KOPT-K1 (cell line): ENCODE measurements at regions not wholly inside any gene's neighbourhood (a gene's known extent, or its start where the extent isn't known, plus 50 kb on each side); places are given as distances from the start of the nearest gene placed in this dataset.

Experiments
- H3K27ac ChIP-seq: fragments of 200-600 bp; sonication (generic); 2 replicates; pipeline ENCODE4 v1.5.1; 2016; ENCODE audit warnings: antibody characterized with exemption, mild to moderate bottlenecking, low read depth, low read length; ENCODE audit not compliant: poor library complexity, severe bottlenecking
- H3K36me3 ChIP-seq: fragments of 200-600 bp; sonication (generic); 2 replicates; pipeline ENCODE4 v1.5.1; 2017; ENCODE audit warnings: antibody characterized with exemption, mild to moderate bottlenecking, low read length, moderate library complexity; ENCODE audit not compliant: insufficient read depth
- H3K9me3 ChIP-seq: fragments of 200-600 bp; sonication (generic); 2 replicates; pipeline ENCODE4 v1.5.1; 2017; ENCODE audit warnings: antibody characterized with exemption, low read length, mild to moderate bottlenecking; ENCODE audit not compliant: insufficient read depth, poor library complexity, severe bottlenecking

DNA sequence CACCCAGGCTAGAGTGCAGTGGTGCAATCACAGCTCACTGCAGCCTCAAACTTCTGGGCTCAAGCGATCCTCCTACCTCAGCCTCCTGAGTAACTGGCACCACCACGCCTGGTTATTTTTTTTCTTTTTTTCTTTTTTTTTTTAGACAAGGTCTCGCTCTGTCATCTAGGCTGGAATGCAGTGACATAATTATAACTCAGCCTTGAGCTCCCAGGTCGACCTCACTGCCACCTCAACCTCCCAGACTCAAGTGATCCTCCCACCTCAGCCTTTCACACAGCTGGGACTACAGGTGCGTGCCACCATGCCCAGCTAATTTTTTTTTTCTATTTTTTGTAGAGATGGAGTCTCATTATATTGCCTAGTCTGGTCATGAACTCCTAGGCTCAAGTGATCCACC, 66.9 kb upstream of the ECE1 start:
- no peaks in the 10 kb centered on the region for H3K36me3 ChIP-seq
- no peaks in the 10 kb centered on the region for H3K9me3 ChIP-seq
- no peak overlapping the region for H3K27ac ChIP-seq

DNA sequence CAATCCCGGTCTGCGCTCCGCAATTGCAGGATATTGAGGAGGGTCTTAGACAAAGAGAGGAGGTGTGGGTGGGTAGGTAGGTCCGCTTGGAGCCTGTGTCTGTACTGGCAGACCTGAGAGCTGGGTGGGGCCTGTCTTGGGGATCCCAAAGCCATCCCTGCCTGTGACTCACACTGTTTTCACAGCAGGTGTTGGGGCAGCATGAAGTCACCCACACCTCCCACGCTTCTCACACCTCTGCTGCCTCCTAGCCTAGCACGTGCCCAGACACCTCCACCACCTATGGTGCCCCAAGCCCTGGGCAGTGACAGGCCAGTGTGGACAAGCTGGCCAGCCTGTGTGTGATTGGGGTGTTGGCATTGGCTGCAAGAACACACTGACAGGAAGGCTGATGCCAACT, 65.7 kb upstream of the ECE1 start:
- Histone ChIP-seq H3K36me3 (no peaks in the 10 kb centered on the region), H3K27ac (no peak overlapping the region), H3K9me3 (no peaks in the 10 kb centered on the region)

DNA sequence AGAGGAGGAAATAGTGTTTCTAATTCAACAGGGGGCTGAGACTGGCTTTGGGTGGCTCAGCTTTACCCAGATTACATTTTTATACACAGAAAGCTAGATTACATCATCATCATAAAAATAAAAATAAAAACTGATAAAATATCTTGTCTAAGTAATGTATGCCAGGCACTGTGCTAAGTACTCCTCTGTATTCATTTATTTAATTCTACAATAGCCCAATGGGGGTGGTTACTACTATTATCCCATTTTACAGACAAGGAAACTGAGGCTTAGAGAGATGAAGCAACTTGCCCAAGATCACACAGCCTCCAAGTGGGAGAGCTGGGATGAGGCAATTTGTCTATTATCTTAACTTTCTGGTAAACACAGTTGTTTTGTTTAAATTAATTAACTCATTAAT, 62.3 kb upstream of the ECE1 start:
- no peaks in the 10 kb centered on the region for H3K9me3 ChIP-seq

GRCh38 chr1:21351901-21352300, 61.6 kb upstream of the ECE1 start:
- no peaks in the 10 kb centered on the region for H3K9me3 ChIP-seq
- no peak overlapping the region for H3K27ac ChIP-seq
- H3K36me3 ChIP-seq, result no peaks in the 10 kb centered on the region

More for the DNA sequence above, 62.3 kb upstream of the ECE1 start:
- H3K36me3 ChIP-seq, result no peaks in the 10 kb centered on the region
- no peak overlapping the region for H3K27ac ChIP-seq

DNA sequence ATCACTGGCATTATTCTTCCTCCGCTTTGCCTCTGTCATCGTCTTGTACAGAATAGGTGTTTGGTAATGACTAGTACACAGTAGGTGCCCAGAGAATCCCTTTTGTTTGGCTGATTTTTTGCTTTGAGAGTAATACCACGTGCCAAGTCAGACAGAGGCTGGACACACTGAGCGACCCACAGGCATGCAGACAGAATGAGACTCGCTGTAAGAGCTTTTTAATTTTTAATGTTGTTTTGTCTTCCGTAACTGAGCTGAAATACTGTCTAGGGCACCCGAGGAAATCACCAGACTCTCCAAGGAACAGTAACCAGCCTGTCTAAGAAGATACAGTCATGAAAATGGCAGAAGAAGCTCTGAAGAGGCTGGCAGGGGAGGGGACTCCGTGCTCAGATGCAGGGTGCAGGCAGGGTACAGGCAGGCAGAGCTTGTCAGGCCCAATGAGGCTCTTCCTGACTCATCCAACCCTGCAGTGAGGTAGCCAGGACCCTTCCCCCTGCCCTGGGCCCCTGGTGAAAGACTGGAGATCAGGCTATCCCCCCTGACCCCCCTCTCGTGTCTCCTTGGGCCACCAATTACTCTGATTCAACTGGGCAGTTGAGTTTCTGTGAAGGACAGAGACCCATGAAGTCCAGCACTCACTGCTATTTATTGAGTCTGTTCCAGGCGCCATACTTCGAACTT, 60.1 kb upstream of the ECE1 start:
- Histone ChIP-seq H3K9me3 (no peaks in the 10 kb centered on the region), H3K36me3 (no peaks in the 10 kb centered on the region), H3K27ac (no peak overlapping the region)

DNA sequence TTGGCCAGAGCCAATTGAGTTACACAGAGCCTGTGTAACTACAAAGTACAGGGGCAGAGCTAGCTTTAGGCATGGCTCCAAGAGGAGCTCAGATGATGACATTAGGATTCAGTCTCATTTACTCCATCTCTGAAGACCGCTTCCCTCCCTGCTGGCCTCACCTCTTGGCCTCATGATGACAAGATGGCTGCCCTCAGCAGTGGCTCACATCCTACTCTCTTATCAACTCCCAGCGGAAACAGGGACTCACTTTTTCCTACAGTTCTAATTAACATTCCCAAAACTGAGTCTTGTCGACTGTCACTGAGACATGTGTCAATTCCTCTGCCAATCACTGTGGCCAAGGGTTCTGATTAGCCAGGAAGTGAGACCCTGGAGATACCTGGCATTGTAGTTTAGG, 59.4 kb upstream of the ECE1 start:
- no peaks in the 10 kb centered on the region for H3K36me3 ChIP-seq
- no peak overlapping the region for H3K27ac ChIP-seq
- H3K9me3 ChIP-seq, result no peaks in the 10 kb centered on the region

DNA sequence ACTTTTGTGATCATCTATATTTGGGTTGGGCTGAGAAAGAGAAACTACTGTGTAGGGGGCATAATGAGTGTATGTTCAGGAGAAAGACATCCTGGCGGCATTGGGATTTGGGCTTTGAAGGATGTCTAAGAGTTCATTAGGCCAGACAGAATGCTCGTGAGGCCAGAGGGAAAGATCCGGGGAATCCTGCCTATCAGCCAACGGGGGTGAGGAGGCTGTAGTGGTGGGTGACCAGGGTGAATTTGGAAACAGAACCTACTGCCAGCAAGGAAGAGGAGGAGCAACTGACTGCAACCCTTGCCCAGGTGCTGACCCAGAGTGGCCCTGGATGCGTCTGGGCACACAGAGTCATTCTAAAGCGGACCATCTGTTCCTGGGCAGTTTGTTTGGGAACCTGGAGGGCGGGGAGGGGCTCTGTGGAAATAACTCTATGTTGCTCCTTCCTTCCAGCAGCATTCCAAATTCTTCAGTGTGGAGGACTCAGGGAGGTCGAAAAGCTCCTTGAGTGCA, 56.9 kb upstream of the ECE1 start:
- Histone ChIP-seq H3K36me3 (no peaks in the 10 kb centered on the region), H3K9me3 (no peaks in the 10 kb centered on the region), H3K27ac (no peak overlapping the region)

GRCh38 chr1:21346365-21347071, 56.3 kb upstream of the ECE1 start:
- no peaks in the 10 kb centered on the region for H3K9me3 ChIP-seq
- no peaks in the 10 kb centered on the region for H3K36me3 ChIP-seq
- peak overlapping the region; percentile 73 for H3K27ac ChIP-seq

DNA sequence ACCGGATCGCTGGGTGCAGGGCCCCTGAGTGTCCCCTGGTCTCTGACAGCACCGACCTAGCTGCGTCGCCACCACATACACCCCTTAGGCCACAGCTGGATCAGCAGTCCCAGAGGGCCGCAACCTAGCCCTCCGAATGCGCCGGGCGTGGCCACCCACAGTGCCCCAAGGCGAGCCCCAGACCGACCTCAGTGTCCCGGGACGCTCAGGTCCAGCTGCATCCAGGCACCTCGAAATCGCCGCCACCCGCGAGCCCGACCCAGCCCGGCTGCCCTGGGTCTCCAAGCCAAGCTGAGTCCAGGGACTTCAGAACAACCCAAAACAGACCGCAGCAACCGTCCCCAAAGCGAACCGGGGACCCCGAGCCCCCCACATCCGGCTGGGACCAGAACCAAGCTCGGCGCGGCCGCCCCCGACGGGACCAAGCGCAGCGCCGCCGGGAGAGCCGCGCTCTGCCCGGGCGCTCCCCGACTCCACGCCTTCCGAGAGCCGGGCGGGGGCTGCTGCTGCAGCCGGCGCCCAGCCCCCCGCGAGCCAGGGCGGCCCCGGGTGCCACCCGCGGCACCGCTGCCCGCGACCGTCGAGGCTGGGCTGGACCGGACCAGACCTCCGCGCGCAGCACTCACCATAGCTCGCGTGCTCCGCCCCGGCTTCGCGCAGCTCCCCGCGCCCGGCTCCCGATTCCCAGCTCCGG, 54.6 kb upstream of the ECE1 start:
- Histone ChIP-seq H3K36me3 (no peaks in the 10 kb centered on the region), H3K27ac (peak overlapping the region; percentile 73), H3K9me3 (no peaks in the 10 kb centered on the region)

DNA sequence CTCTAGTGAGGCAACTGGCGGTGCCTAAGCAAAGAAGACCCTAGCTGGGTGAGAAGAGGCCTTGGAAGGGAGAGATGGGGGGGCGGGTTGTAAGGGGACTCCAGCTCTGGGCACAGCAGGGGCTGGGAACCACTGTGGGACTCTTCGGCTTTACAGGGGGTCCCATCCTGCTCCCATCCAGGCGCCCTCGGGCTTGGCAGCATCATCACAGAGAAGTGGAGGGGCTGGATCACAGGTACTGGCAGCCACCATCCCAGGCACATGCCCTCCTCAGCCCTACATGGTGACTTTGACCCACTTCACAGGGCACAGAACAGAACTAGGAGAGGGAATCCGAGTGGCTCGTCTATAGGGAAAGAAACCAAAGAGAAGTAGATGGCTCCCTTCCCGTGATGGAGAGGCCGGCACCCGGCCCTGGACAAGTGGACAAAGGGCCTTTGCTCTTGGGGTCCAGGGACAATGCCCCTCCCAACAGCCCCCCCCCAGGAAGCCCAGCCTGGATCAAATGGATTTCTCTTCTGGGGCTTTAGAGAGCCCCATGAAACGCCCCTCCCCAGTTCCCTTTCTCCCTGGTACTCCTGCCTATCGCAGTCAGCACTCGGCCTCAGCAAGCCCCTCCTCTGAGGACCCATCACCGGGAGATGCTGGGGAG, 54.0 kb upstream of the ECE1 start:
- H3K27ac ChIP-seq, result peak overlapping the region; percentile 73
- no peaks in the 10 kb centered on the region for H3K9me3 ChIP-seq
- no peaks in the 10 kb centered on the region for H3K36me3 ChIP-seq

DNA sequence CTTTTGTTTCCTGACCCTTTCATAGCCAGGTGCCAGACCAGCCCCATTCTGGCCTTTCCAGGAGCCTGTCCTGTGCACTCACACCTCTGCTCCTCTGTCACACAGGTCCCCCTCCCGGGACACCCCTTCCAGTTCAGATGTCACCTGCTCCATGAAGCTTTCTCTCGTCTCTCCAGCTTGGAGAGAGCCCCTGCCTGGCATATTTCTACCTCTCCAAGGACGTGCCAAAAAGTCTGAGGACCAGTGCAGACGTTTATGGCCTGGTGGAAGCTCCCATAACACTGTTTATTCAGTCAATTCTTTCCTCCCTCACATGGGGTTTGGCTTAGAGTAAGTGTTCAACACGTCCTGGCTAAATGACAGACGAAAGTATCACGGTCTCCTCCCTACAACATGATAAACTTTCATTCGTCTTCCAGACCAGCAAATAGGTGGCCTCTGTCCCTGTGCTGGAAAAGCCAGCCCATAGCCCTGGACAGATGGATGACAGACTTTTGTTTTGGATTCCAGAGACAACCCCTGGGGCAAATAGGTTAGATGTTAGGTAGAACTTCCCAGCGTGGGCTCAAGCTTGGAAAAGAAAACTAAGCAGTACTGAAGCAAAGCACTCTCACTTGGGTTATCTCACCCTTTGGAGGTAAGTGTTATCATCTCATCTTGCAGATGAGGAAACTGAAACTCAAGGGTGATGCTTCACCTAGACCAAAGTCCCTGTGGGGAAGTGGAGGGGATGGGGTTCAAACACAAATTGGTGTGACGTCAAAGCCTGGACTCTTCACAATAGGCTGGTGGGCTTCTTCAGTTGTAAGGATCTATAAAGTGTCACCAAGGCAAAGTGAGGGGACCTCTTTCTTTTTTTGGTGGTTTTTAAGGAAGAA, 52.9 kb upstream of the ECE1 start:
- Histone ChIP-seq H3K36me3 (no peaks in the 10 kb centered on the region), H3K9me3 (no peaks in the 10 kb centered on the region), H3K27ac (no peak overlapping the region)

DNA sequence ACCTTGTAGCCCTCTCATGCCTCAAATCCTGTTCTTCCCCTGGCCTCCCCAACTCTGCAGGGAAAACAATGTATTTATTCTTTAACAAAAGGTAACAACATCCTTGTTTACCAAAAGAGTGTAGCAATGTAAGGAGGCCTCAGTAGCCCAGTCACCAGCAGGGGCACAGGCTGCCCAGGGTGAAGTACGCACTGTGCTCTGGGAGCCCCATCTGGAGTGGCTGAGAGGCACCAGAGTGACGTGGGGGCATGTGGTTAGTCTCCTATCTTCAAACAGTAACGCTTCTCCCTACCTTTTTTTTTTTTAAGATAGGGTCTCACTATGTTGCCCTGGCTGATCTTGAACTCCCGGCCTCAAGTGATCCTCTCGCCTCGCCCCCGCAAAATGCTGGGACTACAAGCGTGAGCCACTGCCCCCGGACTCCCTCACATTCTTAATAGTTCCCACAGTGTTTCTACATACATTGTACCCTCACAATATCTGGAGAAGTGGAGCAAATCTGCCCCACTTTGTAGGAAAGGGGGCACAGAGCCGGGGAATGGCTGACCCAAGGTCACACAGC, 51.3 kb upstream of the ECE1 start:
- no peaks in the 10 kb centered on the region for H3K36me3 ChIP-seq
- no peaks in the 10 kb centered on the region for H3K9me3 ChIP-seq
- H3K27ac ChIP-seq, result no peak overlapping the region

DNA sequence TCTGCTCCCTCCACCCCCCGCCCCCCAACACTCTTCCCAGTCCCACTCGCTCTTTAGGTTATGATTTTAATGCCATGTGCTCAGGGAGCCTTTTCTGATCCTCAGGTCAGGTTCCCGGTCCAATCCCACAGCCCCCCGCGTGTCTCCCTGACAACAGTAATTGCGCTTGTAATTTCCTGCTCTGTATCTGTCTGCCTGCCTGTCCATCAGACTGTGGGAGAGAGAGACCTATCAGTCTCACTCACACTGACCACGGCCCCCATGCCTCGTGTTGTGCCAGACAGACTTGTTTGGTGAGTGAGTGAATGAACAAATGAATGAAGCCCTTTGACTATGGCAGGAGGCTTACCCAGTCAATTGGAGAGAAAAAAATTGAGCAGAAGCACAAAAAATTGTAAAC, 50.8 kb upstream of the ECE1 start:
- no peaks in the 10 kb centered on the region for H3K36me3 ChIP-seq
- H3K27ac ChIP-seq, result no peak overlapping the region
- H3K9me3 ChIP-seq, result no peaks in the 10 kb centered on the region

- H3K27ac ChIP-seq, result no peak overlapping the region
- no peaks in the 10 kb centered on the region for H3K9me3 ChIP-seq
- H3K36me3 ChIP-seq, result no peaks in the 10 kb centered on the region
These were observed 50.1 kb upstream of the ECE1 start for GRCh38 chr1:21340230-21340945.
